Fibroblast of mammary gland (primary cell): ENCODE measurements at regions not wholly inside any gene's neighbourhood (a gene's known extent, or its start where the extent isn't known, plus 50 kb on each side); places are given as distances from the start of the nearest gene placed in this dataset.
A peak's percentile ranks its signal among the peaks of the same experiment; 100 is the strongest.

Experiments used
- DNase-seq: peaks from one replicate; pipeline ENCODE4 v3.0.0-alpha.2; 2010; ENCODE audit warnings: low read depth
- H3K4me3 ChIP-seq: 2 replicates; pipeline ENCODE4 v1.5.1; 2011; ENCODE audit warnings: low read depth, mild to moderate bottlenecking, low read length, moderate library complexity; ENCODE audit not compliant: control insufficient read depth
- CTCF ChIP-seq: conservative IDR thresholded peaks from 2 replicates; pipeline ENCODE4 v1.5.1; 2011; ENCODE audit warnings: low read depth, low read length, inconsistent platforms; ENCODE audit not compliant: control insufficient read depth, insufficient read depth

- DNase-seq = peak; percentile 28
- TF ChIP-seq CTCF = peak; percentile 56
- no peak overlapping the region for H3K4me3 ChIP-seq
Measured at GRCh38 chr22:49632199-49633009, 195.3 kb downstream of the BRD1 start.

GRCh38 chr22:49630448-49630946 lies 197.2 kb downstream of the BRD1 start:
- no peak for TF ChIP-seq CTCF
- DNase-seq = no peak
- H3K4me3 ChIP-seq = no peak overlapping the region

GRCh38 chr22:49629586-49630447 lies 197.9 kb downstream of the BRD1 start:
- H3K4me3 ChIP-seq = no peak overlapping the region
- no peak for TF ChIP-seq CTCF
- DNase-seq = no peak

GRCh38 chr22:49629261-49629570 lies 198.5 kb downstream of the BRD1 start:
- no peak overlapping the region for H3K4me3 ChIP-seq
- no peak for TF ChIP-seq CTCF
- DNase-seq = no peak

GRCh38 chr22:49628391-49629260 lies 199.0 kb downstream of the BRD1 start:
- TF ChIP-seq CTCF = no peak
- DNase-seq = no peak
- no peak overlapping the region for H3K4me3 ChIP-seq
